PC-3 (cell line): ENCODE measurements at regions not wholly inside any gene's neighbourhood (a gene's known extent, or its start where the extent isn't known, plus 50 kb on each side); places are given as distances from the start of the nearest gene placed in this dataset.

Source experiments
- ATAC-seq: fragments of 200-7000 bp; cut with Tn5 transposase; 2 replicates; pipeline ENCODE4 v1.9.1; 2020; ENCODE audit warnings: mild to moderate bottlenecking, moderate library complexity
- BruUV-seq: library from RNA; stranded (reverse); fragments of 400-500 nt; replicated peaks from 2 replicates; lab custom pipeline; 2021; lab: Mats Ljungman, UMichigan
- CTCF ChIA-PET: fragments of 300-600 bp; sonication (Branson Sonifier 250); formaldehyde crosslinking; loops from one replicate; lab custom pipeline; 2022; ENCODE audit warnings: antibody characterized with exemption; lab: Charles Lee
- POLR2A ChIA-PET: fragments of 300-600 bp; sonication (Branson Sonifier 250); formaldehyde crosslinking; loops from one replicate; lab custom pipeline; 2022; ENCODE audit warnings: antibody characterized with exemption; ENCODE audit not compliant: unreplicated experiment; lab: Charles Lee
- DNase-seq: peaks from one replicate; pipeline ENCODE4 v3.0.0-alpha.2; 2015
- H2AFZ ChIP-seq: fragments of 300-600 bp; sonication (generic); 2 replicates; pipeline ENCODE4 v1.6.0; 2016; ENCODE audit warnings: antibody characterized with exemption, low read length
- H3F3A ChIP-seq: fragments of 300-600 bp; sonication (generic); one replicate; pipeline ENCODE4 v1.6.0; 2017; ENCODE audit warnings: antibody characterized with exemption, low read length, control low read depth, mild to moderate bottlenecking; ENCODE audit not compliant: unreplicated experiment
- H3K27ac ChIP-seq: fragments of 300-600 bp; sonication (generic); 2 replicates; pipeline ENCODE4 v1.5.1; 2016; ENCODE audit warnings: mild to moderate bottlenecking, low read length
- H3K27me3 ChIP-seq: fragments of 300-600 bp; sonication (generic); 2 replicates; pipeline ENCODE4 v1.6.1; 2016; ENCODE audit warnings: low read length, mixed read lengths
- H3K36me3 ChIP-seq: fragments of 300-600 bp; sonication (generic); 2 replicates; pipeline ENCODE4 v1.6.1; 2016; ENCODE audit warnings: low read depth, mixed run types, low read length, mixed read lengths
- H3K4me1 ChIP-seq: fragments of 300-600 bp; sonication (generic); 2 replicates; pipeline ENCODE4 v1.5.1; 2016; ENCODE audit warnings: low read length; ENCODE audit not compliant: insufficient read depth
- H3K4me2 ChIP-seq: fragments of 300-600 bp; sonication (generic); 2 replicates; pipeline ENCODE4 v1.6.0; 2016; ENCODE audit warnings: low read length
- H3K4me3 ChIP-seq: fragments of 300-600 bp; sonication (generic); 2 replicates; pipeline ENCODE4 v1.5.1; 2016; ENCODE audit warnings: mild to moderate bottlenecking, low read length, mixed read lengths
- H3K79me2 ChIP-seq: fragments of 300-600 bp; sonication (generic); 2 replicates; pipeline ENCODE4 v1.6.1; 2017; ENCODE audit warnings: low read length, mixed read lengths
- H3K9ac ChIP-seq: fragments of 300-600 bp; sonication (generic); 2 replicates; pipeline ENCODE4 v1.6.0; 2016; ENCODE audit warnings: mild to moderate bottlenecking, low read length
- H3K9me2 ChIP-seq: fragments of 300-600 bp; sonication (generic); replicated peaks from 2 replicates; pipeline ENCODE4 v1.6.1; 2016; ENCODE audit warnings: mixed run types, low read length, mixed read lengths
- H3K9me3 ChIP-seq: fragments of 300-600 bp; sonication (generic); 2 replicates; pipeline ENCODE4 v1.6.1; 2016; ENCODE audit warnings: low read length, mixed read lengths
- H4K20me1 ChIP-seq: fragments of 300-600 bp; sonication (generic); 2 replicates; pipeline ENCODE4 v1.6.1; 2016; ENCODE audit warnings: low read length, mixed read lengths
- EZH2 ChIP-seq: fragments of 300-600 bp; sonication (generic); IDR thresholded peaks from one replicate; pipeline ENCODE4 v1.6.1; 2017; ENCODE audit warnings: antibody characterized with exemption, mild to moderate bottlenecking, low read length; ENCODE audit not compliant: unreplicated experiment
- EZH2phosphoT487 ChIP-seq: fragments of 300-600 bp; sonication (generic); IDR thresholded peaks from 2 replicates; pipeline ENCODE4 v1.6.1; 2018; ENCODE audit warnings: mild to moderate bottlenecking, antibody characterized with exemption, low read length, borderline replicate concordance
- intact Hi-C: fragments of 100-400 bp; cut with micrococcal nuclease; formaldehyde crosslinking; loops from 2 replicates; pipeline ENCODE4 v1.9.0; 2023
- TF ChIP-seq, protein P1 (sequence below): fragments of 300-600 bp; sonication (generic); conservative IDR thresholded peaks from 2 replicates; pipeline ENCODE4 v1.5.1; 2017; ENCODE audit warnings: antibody characterized with exemption, low read depth, mild to moderate bottlenecking, low read length

DNA sequence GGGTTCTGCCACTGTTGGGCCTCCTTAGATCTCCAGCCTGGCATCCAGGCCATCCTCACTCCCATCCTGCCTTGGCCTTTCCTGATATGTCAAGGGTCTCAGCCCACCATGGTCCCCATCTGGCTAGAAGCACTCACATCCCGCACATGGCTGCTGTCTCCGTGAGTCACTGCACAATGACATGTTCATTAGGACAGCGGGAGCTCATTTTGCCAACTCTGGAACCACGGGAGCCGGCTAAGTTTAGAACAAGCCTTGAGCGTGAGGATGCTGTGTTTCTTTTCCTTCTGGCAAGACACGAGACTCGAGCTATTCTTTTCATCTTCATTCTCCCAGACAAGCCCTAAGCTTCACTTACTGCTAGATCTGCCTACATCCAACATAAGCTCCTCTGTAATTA is 65.7 kb upstream of the KSR1 start:
- ChIA-PET CTCF (no interaction called here), POLR2A (no interaction called here)
- ATAC-seq (no peak), DNase-seq (no peak)
- Histone ChIP-seq H2AFZ (no peak overlapping the region), H3F3A (no peaks in the 10 kb centered on the region), H3K79me2 (no peaks in the 10 kb centered on the region), H3K9me2 (no peaks in the 10 kb centered on the region), H3K9ac (no peak overlapping the region), H3K36me3 (no peaks in the 10 kb centered on the region), H3K4me2 (no peak overlapping the region), H4K20me1 (no peaks in the 10 kb centered on the region), H3K4me1 (no peaks in the 10 kb centered on the region), H3K9me3 (no peaks in the 10 kb centered on the region), H3K4me3 (no peak overlapping the region), H3K27ac (no peak overlapping the region), H3K27me3 (no peaks in the 10 kb centered on the region)
- TF ChIP-seq, protein P1, sequence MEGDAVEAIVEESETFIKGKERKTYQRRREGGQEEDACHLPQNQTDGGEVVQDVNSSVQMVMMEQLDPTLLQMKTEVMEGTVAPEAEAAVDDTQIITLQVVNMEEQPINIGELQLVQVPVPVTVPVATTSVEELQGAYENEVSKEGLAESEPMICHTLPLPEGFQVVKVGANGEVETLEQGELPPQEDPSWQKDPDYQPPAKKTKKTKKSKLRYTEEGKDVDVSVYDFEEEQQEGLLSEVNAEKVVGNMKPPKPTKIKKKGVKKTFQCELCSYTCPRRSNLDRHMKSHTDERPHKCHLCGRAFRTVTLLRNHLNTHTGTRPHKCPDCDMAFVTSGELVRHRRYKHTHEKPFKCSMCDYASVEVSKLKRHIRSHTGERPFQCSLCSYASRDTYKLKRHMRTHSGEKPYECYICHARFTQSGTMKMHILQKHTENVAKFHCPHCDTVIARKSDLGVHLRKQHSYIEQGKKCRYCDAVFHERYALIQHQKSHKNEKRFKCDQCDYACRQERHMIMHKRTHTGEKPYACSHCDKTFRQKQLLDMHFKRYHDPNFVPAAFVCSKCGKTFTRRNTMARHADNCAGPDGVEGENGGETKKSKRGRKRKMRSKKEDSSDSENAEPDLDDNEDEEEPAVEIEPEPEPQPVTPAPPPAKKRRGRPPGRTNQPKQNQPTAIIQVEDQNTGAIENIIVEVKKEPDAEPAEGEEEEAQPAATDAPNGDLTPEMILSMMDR: no peak
- no peak for TF ChIP-seq EZH2
- TF ChIP-seq EZH2phosphoT487: no peak
- no TSS peak for BruUV-seq
- intact Hi-C loops: no loop called here

DNA sequence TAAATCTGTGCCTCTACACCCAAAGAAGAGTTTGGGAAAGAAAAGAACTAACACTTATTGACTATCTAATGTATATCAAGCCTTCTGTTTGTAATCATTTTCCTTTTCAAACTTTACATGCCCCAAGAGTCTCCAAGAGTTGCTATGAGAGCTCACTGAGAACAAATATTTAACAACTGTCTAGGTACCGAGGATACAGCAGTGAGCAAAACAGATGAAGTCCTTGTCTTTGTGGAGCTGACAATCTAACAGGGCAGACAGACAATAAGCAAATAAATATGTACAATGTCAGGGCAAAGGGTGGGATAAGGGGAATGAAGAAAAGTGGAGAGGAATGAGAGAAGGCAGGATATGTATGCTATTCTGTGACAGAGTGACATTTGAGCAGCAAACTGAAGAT is 64.8 kb upstream of the KSR1 start:
- Histone ChIP-seq H3K27ac (no peak overlapping the region), H3K79me2 (no peaks in the 10 kb centered on the region), H3K4me1 (no peaks in the 10 kb centered on the region), H3K4me2 (no peak overlapping the region), H3K36me3 (no peaks in the 10 kb centered on the region), H3K9me2 (no peaks in the 10 kb centered on the region), H2AFZ (no peak overlapping the region), H3K9ac (no peak overlapping the region), H3K9me3 (no peaks in the 10 kb centered on the region), H3K4me3 (no peak overlapping the region), H4K20me1 (no peaks in the 10 kb centered on the region), H3K27me3 (no peaks in the 10 kb centered on the region), H3F3A (no peaks in the 10 kb centered on the region)
- intact Hi-C loops: no loop called here
- DNase-seq: no peak
- no peak for ATAC-seq
- BruUV-seq: no TSS peak
- CTCF ChIA-PET: no interaction called here
- TF ChIP-seq, protein P1: no peak
- no peak for TF ChIP-seq EZH2
- TF ChIP-seq EZH2phosphoT487: no peak
- POLR2A ChIA-PET: no interaction called here

DNA sequence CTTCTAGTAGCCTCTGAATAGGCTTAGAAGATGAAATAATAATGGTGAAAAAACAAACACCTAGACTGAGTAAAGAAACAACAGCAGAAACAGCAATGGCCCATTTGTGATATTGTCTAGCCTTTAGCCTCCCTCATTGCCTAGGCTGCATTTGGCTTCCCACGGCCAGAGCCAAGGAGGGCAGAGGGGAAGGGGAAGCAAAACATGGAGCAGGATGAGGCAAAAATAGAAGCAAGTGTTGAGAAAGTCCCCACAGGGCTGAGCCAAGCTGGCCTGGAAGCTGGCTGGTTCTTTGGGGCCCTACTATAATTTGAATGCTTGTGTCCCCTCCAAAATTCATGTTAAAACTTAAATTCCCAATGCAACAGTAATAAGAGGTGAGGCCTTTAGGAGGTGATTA is 60.2 kb upstream of the KSR1 start:
- ATAC-seq: no peak
- H3K36me3 ChIP-seq: no peaks in the 10 kb centered on the region
- no peak overlapping the region for H3K27ac ChIP-seq
- TF ChIP-seq EZH2phosphoT487: no peak
- TF ChIP-seq, protein P1: no peak
- no peak for TF ChIP-seq EZH2
- H3K9ac ChIP-seq: no peak overlapping the region
- POLR2A ChIA-PET: interaction anchor here (0.5 kb wide), 1 partner anchor 695 kb away, joined by 3 read pairs; no protein-coding TSS in a partner anchor
- no TSS peak for BruUV-seq
- CTCF ChIA-PET: no interaction called here
- no peaks in the 10 kb centered on the region for H3F3A ChIP-seq
- intact Hi-C loops: no loop called here
- no peaks in the 10 kb centered on the region for H3K79me2 ChIP-seq
- no peaks in the 10 kb centered on the region for H3K27me3 ChIP-seq
- H3K4me2 ChIP-seq: no peak overlapping the region
- no peak for DNase-seq
- H3K9me2 ChIP-seq: no peaks in the 10 kb centered on the region
- H3K9me3 ChIP-seq: no peaks in the 10 kb centered on the region
- no peaks in the 10 kb centered on the region for H3K4me1 ChIP-seq
- H2AFZ ChIP-seq: no peak overlapping the region
- H4K20me1 ChIP-seq: no peaks in the 10 kb centered on the region
- no peak overlapping the region for H3K4me3 ChIP-seq
